ENCODE measurements at regions not wholly inside any gene's neighbourhood (a gene's known extent, or its start where the extent isn't known, plus 50 kb on each side); places are given as distances from the start of the nearest gene placed in this dataset.

GRCh38 chr12:124428792-124429281 lies 133.9 kb downstream of the RFLNA start:
- ChIA-PET POLR2A (no interaction called here), RAD21 (ENCODE audit: unreplicated experiment) (interaction anchor here (0.7 kb wide), 1 partner anchor 66 kb away, joined by 3 read pairs; no protein-coding TSS in a partner anchor), SMC1A (ENCODE audit: uncharacterized antibody, unreplicated experiment) (no interaction called here), CTCF (no interaction called here)
- no peak for ATAC-seq
- Histone ChIP-seq H3K9me3 (replicated peaks; ENCODE audit: control insufficient read depth, insufficient read depth, low read length) (no peaks in the 10 kb centered on the region), H4K20me1 (ENCODE audit: control insufficient read depth, insufficient read depth) (no peaks in the 10 kb centered on the region), H3K4me3 (no peak overlapping the region), H2AFZ (ENCODE audit: control insufficient read depth, low read depth, low read length) (no peak overlapping the region), H3K27ac (ENCODE audit: control insufficient read depth, insufficient read depth) (no peak overlapping the region), H3K4me2 (ENCODE audit: control insufficient read depth, insufficient read depth) (no peak overlapping the region), H3K4me1 (ENCODE audit: control insufficient read depth, insufficient read depth, low read length) (no peaks in the 10 kb centered on the region), H3K36me3 (ENCODE audit: control insufficient read depth in 2 of 2, insufficient read depth in 2 of 2, low read length in 1 of 2) (peaks cover 4 to 40% of the 10 kb centered on the region in 2 experiments; a peak in 3 of 4 replicates), H3K79me2 (ENCODE audit: control insufficient read depth, insufficient read depth, low read length) (no peaks in the 10 kb centered on the region), H3K9ac (ENCODE audit: control insufficient read depth, insufficient read depth, low read length) (no peak overlapping the region), H3K27me3 (replicated peaks in 1 of 2; ENCODE audit: control insufficient read depth in 2 of 2, insufficient read depth in 2 of 2, low read length in 1 of 2) (no peaks in the 10 kb centered on the region)
- no peak for TF ChIP-seq RELB (IDR thresholded peaks at IDR 0.05; ENCODE audit: low read depth)
- TF ChIP-seq ELK1 (IDR thresholded peaks at IDR 0.05; ENCODE audit: low read depth, low read length): no peak
- no peak for TF ChIP-seq CTCF (IDR thresholded peaks at IDR 0.05 in 2 of 3, conservative IDR thresholded peaks at IDR 0.05 in 1 of 3; ENCODE audit: control insufficient read depth in 2 of 3, extremely low read depth in 1 of 3, insufficient read depth in 1 of 3, low read depth in 3 of 3, low read length in 3 of 3)
- no peak for TF ChIP-seq BHLHE40 (IDR thresholded peaks at IDR 0.05; ENCODE audit: borderline replicate concordance in 1 of 2, low read depth in 2 of 2, low read length in 1 of 2)
- TF ChIP-seq SMC3 (IDR thresholded peaks at IDR 0.05; ENCODE audit: borderline replicate concordance, low read length): no peak
- no peak for TF ChIP-seq ZNF592 (IDR thresholded peaks at IDR 0.05)
- no peak for TF ChIP-seq TCF3 (IDR thresholded peaks at IDR 0.05; ENCODE audit: borderline replicate concordance, insufficient read depth, low read depth, low read length)
- no peak for TF ChIP-seq POLR2AphosphoS5 (IDR thresholded peaks at IDR 0.05; ENCODE audit: low read length)
- BruUV-seq (replicated peaks): no TSS peak
- WGBS (ENCODE audit: insufficient coverage, insufficient replicate concordance, low lambda C conversion rate, missing lambda C conversion rate): 83% methylated on average over 13 of the region's 13 CpGs
- in situ Hi-C loops (cut with MboI): no loop called here
- intact Hi-C loops (cut with micrococcal nuclease; ENCODE audit: unreplicated experiment): no loop called here
- no peak for DNase-seq (ENCODE audit: low read depth, low spot score)
- no peak for FAIRE-seq

Measured in GM12878 (cell line).